Activated CD8-positive, alpha-beta T cell treated with anti-CD3 and anti-CD28 coated beads for 36 hours (primary cell): ENCODE measurements at regions not wholly inside any gene's neighbourhood (a gene's known extent, or its start where the extent isn't known, plus 50 kb on each side); places are given as distances from the start of the nearest gene placed in this dataset.

Experiments
- ATAC-seq: fragments of 200-7000 bp; cut with Tn5 transposase; one replicate; pipeline ENCODE4 v1.10.0; 2021; ENCODE audit warnings: mild to moderate bottlenecking, moderate library complexity
- CTCF ChIA-PET: fragments of 350-600 bp; sonication (Branson Sonifier 250); formaldehyde crosslinking; loops from one replicate; lab custom pipeline; 2021; ENCODE audit warnings: antibody characterized with exemption; lab: Charles Lee
- POLR2A ChIA-PET: fragments of 350-600 bp; sonication (Branson Sonifier 250); formaldehyde crosslinking; loops from one replicate; lab custom pipeline; 2021; ENCODE audit warnings: antibody characterized with exemption; lab: Charles Lee
- DNase-seq: peaks from one replicate; pipeline ENCODE4 v3.0.0-alpha.2; 2020
- H3K27ac Mint-ChIP-seq: one replicate; pipeline ENCODE4 v1.8.0; 2021; ENCODE audit warnings: mild to moderate bottlenecking, mixed read lengths
- H3K27me3 Mint-ChIP-seq: one replicate; pipeline ENCODE4 v1.8.0; 2021; ENCODE audit warnings: mixed read lengths
- H3K36me3 Mint-ChIP-seq: one replicate; pipeline ENCODE4 v1.8.0; 2021; ENCODE audit warnings: low read depth, mixed read lengths
- H3K4me1 Mint-ChIP-seq: one replicate; pipeline ENCODE4 v1.8.0; 2021; ENCODE audit warnings: low read depth, mixed read lengths
- H3K4me3 Mint-ChIP-seq: one replicate; pipeline ENCODE4 v1.8.0; 2021; ENCODE audit warnings: mild to moderate bottlenecking, moderate library complexity, mixed read lengths
- H3K9me3 Mint-ChIP-seq: one replicate; pipeline ENCODE4 v1.8.0; 2021; ENCODE audit warnings: mixed read lengths
- intact Hi-C: fragments of 100-400 bp; cut with micrococcal nuclease; formaldehyde crosslinking; loops from one replicate; pipeline ENCODE4 v1.10.0; 2022
- TF ChIP-seq, protein P1 (sequence below): fragments of 200-600 bp; IDR thresholded peaks from one replicate; pipeline ENCODE4 v1.8.0; 2022; ENCODE audit warnings: antibody characterized with exemption, mild to moderate bottlenecking

DNA sequence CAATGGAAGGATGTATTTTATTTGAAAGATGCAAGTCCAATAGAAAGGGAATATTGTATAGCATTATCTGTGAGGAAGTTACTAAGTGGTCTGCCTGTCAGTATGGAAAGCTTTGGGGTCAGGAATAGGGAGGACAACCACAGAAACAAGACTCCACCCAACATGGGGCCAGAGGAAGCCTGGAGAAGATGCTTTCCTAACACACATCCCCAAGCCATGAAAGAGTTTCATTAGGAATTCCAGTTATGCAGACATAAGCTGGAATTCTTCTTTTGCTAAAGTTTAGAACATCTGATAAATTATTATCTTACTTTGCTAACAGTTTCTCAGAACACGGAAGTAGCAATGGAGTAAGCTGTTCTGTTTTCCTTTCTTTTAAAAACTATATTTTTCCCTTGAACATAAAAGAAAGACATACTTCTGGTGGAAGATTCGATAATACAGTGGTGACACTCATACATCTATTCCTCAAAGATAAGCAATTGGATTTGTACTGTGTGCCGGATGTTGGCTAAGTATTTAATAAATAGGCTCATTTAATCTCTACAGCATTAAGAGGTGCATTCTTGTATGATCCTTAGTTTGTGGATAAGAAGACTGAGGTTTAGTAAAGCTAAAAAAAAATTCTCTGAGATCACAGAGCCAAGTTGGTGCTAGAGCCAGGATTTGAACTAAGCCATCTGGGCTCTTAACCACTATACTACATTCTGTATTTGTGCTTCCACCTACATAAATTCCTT, 51.0 kb upstream of the GAS7 start:
- H3K27ac Mint-ChIP-seq: no peak overlapping the region
- no peaks in the 10 kb centered on the region for H3K9me3 Mint-ChIP-seq
- no peaks in the 10 kb centered on the region for H3K36me3 Mint-ChIP-seq
- peaks cover 6% of the 10 kb centered on the region for H3K27me3 Mint-ChIP-seq
- no peak overlapping the region for H3K4me3 Mint-ChIP-seq
- CTCF ChIA-PET: interaction anchor here (1.2 to 1.3 kb wide), 2 partner anchors 21 to 23 kb away, joined by 3 to 4 read pairs; no protein-coding TSS in a partner anchor
- POLR2A ChIA-PET: no interaction called here
- TF ChIP-seq, protein P1, sequence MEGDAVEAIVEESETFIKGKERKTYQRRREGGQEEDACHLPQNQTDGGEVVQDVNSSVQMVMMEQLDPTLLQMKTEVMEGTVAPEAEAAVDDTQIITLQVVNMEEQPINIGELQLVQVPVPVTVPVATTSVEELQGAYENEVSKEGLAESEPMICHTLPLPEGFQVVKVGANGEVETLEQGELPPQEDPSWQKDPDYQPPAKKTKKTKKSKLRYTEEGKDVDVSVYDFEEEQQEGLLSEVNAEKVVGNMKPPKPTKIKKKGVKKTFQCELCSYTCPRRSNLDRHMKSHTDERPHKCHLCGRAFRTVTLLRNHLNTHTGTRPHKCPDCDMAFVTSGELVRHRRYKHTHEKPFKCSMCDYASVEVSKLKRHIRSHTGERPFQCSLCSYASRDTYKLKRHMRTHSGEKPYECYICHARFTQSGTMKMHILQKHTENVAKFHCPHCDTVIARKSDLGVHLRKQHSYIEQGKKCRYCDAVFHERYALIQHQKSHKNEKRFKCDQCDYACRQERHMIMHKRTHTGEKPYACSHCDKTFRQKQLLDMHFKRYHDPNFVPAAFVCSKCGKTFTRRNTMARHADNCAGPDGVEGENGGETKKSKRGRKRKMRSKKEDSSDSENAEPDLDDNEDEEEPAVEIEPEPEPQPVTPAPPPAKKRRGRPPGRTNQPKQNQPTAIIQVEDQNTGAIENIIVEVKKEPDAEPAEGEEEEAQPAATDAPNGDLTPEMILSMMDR: no peak
- ATAC-seq (no peak), DNase-seq (no peak)
- intact Hi-C loops: no loop called here
- H3K4me1 Mint-ChIP-seq: peaks cover 8% of the 10 kb centered on the region
